ENCODE measurements at regions not wholly inside any gene's neighbourhood (a gene's known extent, or its start where the extent isn't known, plus 50 kb on each side); places are given as distances from the start of the nearest gene placed in this dataset.

DNA sequence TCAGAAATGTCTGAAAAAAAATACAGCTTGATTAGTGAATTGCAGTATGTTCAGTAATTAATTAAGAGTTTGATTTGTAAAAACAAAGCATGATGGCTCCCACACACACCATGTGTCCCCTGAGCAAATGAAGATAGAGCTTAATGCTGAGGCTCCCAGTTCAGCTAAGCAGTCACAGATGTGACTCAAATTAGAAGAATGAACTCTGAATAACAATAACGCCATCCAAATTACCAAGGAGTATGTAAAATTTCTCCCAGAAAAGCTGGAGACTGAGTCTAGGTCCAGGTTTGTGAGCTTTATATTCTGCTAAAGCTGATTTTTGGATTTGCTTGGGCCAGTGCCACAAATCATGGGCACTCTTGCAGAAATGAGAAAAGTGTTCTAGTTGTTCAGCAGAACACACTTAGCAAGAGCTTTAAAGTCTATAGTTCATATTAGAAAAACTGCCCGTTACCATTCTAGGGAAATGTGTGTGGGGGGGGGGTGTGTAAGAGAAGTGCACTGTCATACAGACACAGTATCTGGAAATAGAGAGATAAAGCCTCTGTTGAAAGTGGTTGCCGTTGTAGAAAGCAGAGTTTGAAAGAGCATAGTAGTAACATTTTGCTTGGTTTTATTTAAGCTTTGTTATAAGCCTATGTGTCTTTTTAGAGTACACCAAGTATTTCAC lies 253.1 kb downstream of the BCAT1 start:
- no peaks in the 10 kb centered on the region for H3K27me3 ChIP-seq (ENCODE audit: low read length)
- H4K20me1 ChIP-seq (ENCODE audit: low read length): no peaks in the 10 kb centered on the region
- no peak overlapping the region for H3K4me3 ChIP-seq (ENCODE audit: low read length)
- no peaks in the 10 kb centered on the region for H3K9me3 ChIP-seq (ENCODE audit: low read length)
- no peaks in the 10 kb centered on the region for H3K79me2 ChIP-seq (ENCODE audit: low read length)
- H3K9ac ChIP-seq (ENCODE audit: low read length): no peak overlapping the region
- ATAC-seq (no peak), DNase-seq (no peak)
- TF ChIP-seq EZH2phosphoT487 (IDR thresholded peaks at IDR 0.05; ENCODE audit: borderline replicate concordance, low read length): no peak
- TF ChIP-seq EZH2 (IDR thresholded peaks at IDR 0.05; ENCODE audit: low read length, unreplicated experiment): no peak
- TF ChIP-seq, protein P1, sequence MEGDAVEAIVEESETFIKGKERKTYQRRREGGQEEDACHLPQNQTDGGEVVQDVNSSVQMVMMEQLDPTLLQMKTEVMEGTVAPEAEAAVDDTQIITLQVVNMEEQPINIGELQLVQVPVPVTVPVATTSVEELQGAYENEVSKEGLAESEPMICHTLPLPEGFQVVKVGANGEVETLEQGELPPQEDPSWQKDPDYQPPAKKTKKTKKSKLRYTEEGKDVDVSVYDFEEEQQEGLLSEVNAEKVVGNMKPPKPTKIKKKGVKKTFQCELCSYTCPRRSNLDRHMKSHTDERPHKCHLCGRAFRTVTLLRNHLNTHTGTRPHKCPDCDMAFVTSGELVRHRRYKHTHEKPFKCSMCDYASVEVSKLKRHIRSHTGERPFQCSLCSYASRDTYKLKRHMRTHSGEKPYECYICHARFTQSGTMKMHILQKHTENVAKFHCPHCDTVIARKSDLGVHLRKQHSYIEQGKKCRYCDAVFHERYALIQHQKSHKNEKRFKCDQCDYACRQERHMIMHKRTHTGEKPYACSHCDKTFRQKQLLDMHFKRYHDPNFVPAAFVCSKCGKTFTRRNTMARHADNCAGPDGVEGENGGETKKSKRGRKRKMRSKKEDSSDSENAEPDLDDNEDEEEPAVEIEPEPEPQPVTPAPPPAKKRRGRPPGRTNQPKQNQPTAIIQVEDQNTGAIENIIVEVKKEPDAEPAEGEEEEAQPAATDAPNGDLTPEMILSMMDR (conservative IDR thresholded peaks at IDR 0.05; ENCODE audit: low read depth, low read length): no peak
- no peaks in the 10 kb centered on the region for H3K36me3 ChIP-seq (ENCODE audit: low read depth, low read length)
- no peaks in the 10 kb centered on the region for H3F3A ChIP-seq (ENCODE audit: low read length, unreplicated experiment)
- BruUV-seq (replicated peaks): no TSS peak
- H3K9me2 ChIP-seq (replicated peaks; ENCODE audit: low read length): no peaks in the 10 kb centered on the region
- H3K4me2 ChIP-seq (ENCODE audit: low read length): no peak overlapping the region
- H3K4me1 ChIP-seq (ENCODE audit: insufficient read depth, low read length): no peaks in the 10 kb centered on the region
- intact Hi-C loops (cut with micrococcal nuclease): no loop called here
- CTCF ChIA-PET: no interaction called here
- H2AFZ ChIP-seq (ENCODE audit: low read length): no peak overlapping the region
- H3K27ac ChIP-seq (ENCODE audit: low read length): no peak overlapping the region
- POLR2A ChIA-PET (ENCODE audit: unreplicated experiment): no interaction called here

DNA sequence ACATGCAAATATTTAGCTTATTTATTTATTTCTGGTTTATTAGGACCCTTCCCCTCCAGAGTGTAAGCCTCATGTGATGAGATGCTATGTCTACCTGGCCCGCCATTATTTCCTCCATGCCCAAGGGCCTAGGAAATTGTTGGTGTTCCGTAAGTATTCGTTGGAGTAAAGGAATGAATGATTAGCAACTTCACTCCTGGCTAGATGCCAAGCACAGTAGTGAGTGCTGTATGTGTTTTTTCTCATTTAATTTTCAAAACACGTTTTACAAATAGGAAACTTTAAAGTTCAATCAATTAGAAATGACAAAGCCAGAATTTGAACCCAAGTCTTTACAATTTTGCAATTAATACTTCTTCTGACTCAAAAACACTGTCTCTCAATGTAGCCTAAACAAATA lies 253.8 kb downstream of the BCAT1 start:
- Histone ChIP-seq H3K27ac (ENCODE audit: low read length) (no peak overlapping the region), H3K4me1 (ENCODE audit: insufficient read depth, low read length) (no peaks in the 10 kb centered on the region), H3K9me2 (replicated peaks; ENCODE audit: low read length) (no peaks in the 10 kb centered on the region), H4K20me1 (ENCODE audit: low read length) (no peaks in the 10 kb centered on the region), H3F3A (ENCODE audit: low read length, unreplicated experiment) (no peaks in the 10 kb centered on the region), H3K9me3 (ENCODE audit: low read length) (no peaks in the 10 kb centered on the region), H3K4me3 (ENCODE audit: low read length) (no peak overlapping the region), H3K27me3 (ENCODE audit: low read length) (no peaks in the 10 kb centered on the region), H2AFZ (ENCODE audit: low read length) (no peak overlapping the region), H3K36me3 (ENCODE audit: low read depth, low read length) (no peaks in the 10 kb centered on the region), H3K79me2 (ENCODE audit: low read length) (no peaks in the 10 kb centered on the region), H3K9ac (ENCODE audit: low read length) (no peak overlapping the region), H3K4me2 (ENCODE audit: low read length) (no peak overlapping the region)
- TF ChIP-seq EZH2 (IDR thresholded peaks at IDR 0.05; ENCODE audit: low read length, unreplicated experiment) (no peak), EZH2phosphoT487 (IDR thresholded peaks at IDR 0.05; ENCODE audit: borderline replicate concordance, low read length) (no peak)
- TF ChIP-seq, protein P1 (conservative IDR thresholded peaks at IDR 0.05; ENCODE audit: low read depth, low read length): no peak
- intact Hi-C loops (cut with micrococcal nuclease): no loop called here
- POLR2A ChIA-PET (ENCODE audit: unreplicated experiment): no interaction called here
- BruUV-seq (replicated peaks): no TSS peak
- DNase-seq: no peak
- CTCF ChIA-PET: no interaction called here
- no peak for ATAC-seq

DNA sequence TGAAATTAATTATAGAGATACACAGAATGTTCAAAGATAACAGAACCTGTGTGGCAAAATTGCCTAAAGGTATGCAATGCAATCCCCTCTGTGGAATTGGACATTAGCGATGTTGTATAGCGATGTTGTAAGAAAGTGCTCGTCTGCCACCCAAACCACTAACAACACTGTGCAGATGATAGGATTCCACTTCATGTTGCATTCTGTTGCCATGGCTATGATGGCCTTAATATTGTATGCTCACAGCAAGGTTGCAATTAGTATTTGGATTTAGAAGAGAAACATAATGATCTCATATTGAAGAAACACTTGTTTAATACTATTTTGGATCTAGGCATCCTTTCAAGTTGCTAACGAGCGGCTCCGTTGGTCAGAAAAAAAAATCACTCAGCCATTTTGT lies 260.3 kb downstream of the BCAT1 start:
- TF ChIP-seq, protein P1 (conservative IDR thresholded peaks at IDR 0.05; ENCODE audit: low read depth, low read length): no peak
- TF ChIP-seq EZH2phosphoT487 (IDR thresholded peaks at IDR 0.05; ENCODE audit: borderline replicate concordance, low read length) (no peak), EZH2 (IDR thresholded peaks at IDR 0.05; ENCODE audit: low read length, unreplicated experiment) (no peak)
- ChIA-PET CTCF (no interaction called here), POLR2A (ENCODE audit: unreplicated experiment) (no interaction called here)
- Histone ChIP-seq H3K9me2 (replicated peaks; ENCODE audit: low read length) (no peaks in the 10 kb centered on the region), H3K4me2 (ENCODE audit: low read length) (no peak overlapping the region), H3K9me3 (ENCODE audit: low read length) (no peaks in the 10 kb centered on the region), H3K27me3 (ENCODE audit: low read length) (no peaks in the 10 kb centered on the region), H3K79me2 (ENCODE audit: low read length) (no peaks in the 10 kb centered on the region), H3K4me1 (ENCODE audit: insufficient read depth, low read length) (no peaks in the 10 kb centered on the region), H3K36me3 (ENCODE audit: low read depth, low read length) (no peaks in the 10 kb centered on the region), H3K27ac (ENCODE audit: low read length) (no peak overlapping the region), H3K4me3 (ENCODE audit: low read length) (no peak overlapping the region), H2AFZ (ENCODE audit: low read length) (no peak overlapping the region), H3K9ac (ENCODE audit: low read length) (no peak overlapping the region), H3F3A (ENCODE audit: low read length, unreplicated experiment) (no peaks in the 10 kb centered on the region), H4K20me1 (ENCODE audit: low read length) (no peaks in the 10 kb centered on the region)
- DNase-seq (no peak), ATAC-seq (no peak)
- intact Hi-C loops (cut with micrococcal nuclease): no loop called here
- BruUV-seq (replicated peaks): no TSS peak

Measured in PC-3 (cell line).